ENCODE measurements at regions not wholly inside any gene's neighbourhood (a gene's known extent, or its start where the extent isn't known, plus 50 kb on each side); places are given as distances from the start of the nearest gene placed in this dataset.

GRCh38 chr15:87761736-87762509 lies 494.6 kb downstream of the NTRK3 start:
- Mint-ChIP-seq H3K4me3 (no peak overlapping the region), H3K9me3 (peaks cover 6% of the 10 kb centered on the region), H3K4me1 (ENCODE audit: low read depth in 2 of 2) (peaks cover 0 to 8% of the 10 kb centered on the region in 2 donors), H3K36me3 (peaks cover 4% of the 10 kb centered on the region), H3K27me3 (no peaks in the 10 kb centered on the region), H3K27ac (peak overlapping the region in 1 of 2 donors; percentile 56)
- ATAC-seq (peak in 1 of 2 donors; percentile 38), DNase-seq (ENCODE audit: low spot score) (no peak)

- H3K27ac Mint-ChIP-seq, result no peak overlapping the region
- H3K4me1 Mint-ChIP-seq (ENCODE audit: low read depth in 2 of 2), result peaks cover 0 to 8% of the 10 kb centered on the region in 2 donors
- peaks cover 4% of the 10 kb centered on the region for H3K9me3 Mint-ChIP-seq
- no peak for DNase-seq (ENCODE audit: low spot score)
- peaks cover 4% of the 10 kb centered on the region for H3K36me3 Mint-ChIP-seq
- H3K27me3 Mint-ChIP-seq, result no peaks in the 10 kb centered on the region
- ATAC-seq, result no peak
- H3K4me3 Mint-ChIP-seq, result no peak overlapping the region
Observed at GRCh38 chr15:87760547-87761314, 495.8 kb downstream of the NTRK3 start.

GRCh38 chr15:87758794-87759418 lies 497.6 kb downstream of the NTRK3 start:
- Mint-ChIP-seq H3K27me3 (peaks cover 0 to 2% of the 10 kb centered on the region in 2 donors), H3K36me3 (peaks cover 4% of the 10 kb centered on the region), H3K27ac (no peak overlapping the region), H3K4me1 (ENCODE audit: low read depth in 2 of 2) (peaks cover 0 to 8% of the 10 kb centered on the region in 2 donors), H3K4me3 (no peak overlapping the region), H3K9me3 (peaks cover 3% of the 10 kb centered on the region)
- no peak for ATAC-seq
- no peak for DNase-seq (ENCODE audit: low spot score)

GRCh38 chr15:87757084-87757483 lies 499.5 kb downstream of the NTRK3 start:
- Mint-ChIP-seq H3K36me3 (peaks cover 2% of the 10 kb centered on the region), H3K4me3 (no peak overlapping the region), H3K27ac (no peak overlapping the region), H3K4me1 (ENCODE audit: low read depth in 2 of 2) (peaks cover 0 to 5% of the 10 kb centered on the region in 2 donors), H3K9me3 (peaks cover 3% of the 10 kb centered on the region), H3K27me3 (peaks cover 0 to 2% of the 10 kb centered on the region in 2 donors)
- DNase-seq (ENCODE audit: low spot score) (no peak), ATAC-seq (peak in 1 of 2 donors; percentile 36)

GRCh38 chr15:87756072-87756471 lies 500.5 kb downstream of the NTRK3 start:
- H3K27ac Mint-ChIP-seq, result no peak overlapping the region
- DNase-seq (ENCODE audit: low spot score) (no peak), ATAC-seq (no peak)
- H3K27me3 Mint-ChIP-seq, result peaks cover 0 to 2% of the 10 kb centered on the region in 2 donors
- H3K9me3 Mint-ChIP-seq, result peaks cover 3% of the 10 kb centered on the region
- no peaks in the 10 kb centered on the region for H3K4me1 Mint-ChIP-seq (ENCODE audit: low read depth in 2 of 2)
- H3K36me3 Mint-ChIP-seq, result no peaks in the 10 kb centered on the region
- H3K4me3 Mint-ChIP-seq, result no peak overlapping the region

GRCh38 chr15:87755226-87755625 lies 501.3 kb downstream of the NTRK3 start:
- H3K27me3 Mint-ChIP-seq, result peaks cover 0 to 2% of the 10 kb centered on the region in 2 donors
- H3K4me3 Mint-ChIP-seq, result no peak overlapping the region
- DNase-seq (ENCODE audit: low spot score) (no peak), ATAC-seq (no peak)
- no peaks in the 10 kb centered on the region for H3K36me3 Mint-ChIP-seq
- no peaks in the 10 kb centered on the region for H3K4me1 Mint-ChIP-seq (ENCODE audit: low read depth in 2 of 2)
- no peak overlapping the region for H3K27ac Mint-ChIP-seq
- H3K9me3 Mint-ChIP-seq, result peaks cover 3% of the 10 kb centered on the region

- H3K9me3 Mint-ChIP-seq, result no peaks in the 10 kb centered on the region
- no peak overlapping the region for H3K4me3 Mint-ChIP-seq
- no peaks in the 10 kb centered on the region for H3K4me1 Mint-ChIP-seq (ENCODE audit: low read depth in 2 of 2)
- DNase-seq (ENCODE audit: low spot score) (no peak), ATAC-seq (no peak)
- H3K27ac Mint-ChIP-seq, result no peak overlapping the region
- no peaks in the 10 kb centered on the region for H3K36me3 Mint-ChIP-seq
- H3K27me3 Mint-ChIP-seq, result peaks cover 0 to 2% of the 10 kb centered on the region in 2 donors
Observed at GRCh38 chr15:87753539-87753938, 503.0 kb downstream of the NTRK3 start.

- no peak for DNase-seq (ENCODE audit: low spot score)
- Mint-ChIP-seq H3K36me3 (no peaks in the 10 kb centered on the region), H3K4me3 (no peak overlapping the region), H3K4me1 (ENCODE audit: low read depth in 2 of 2) (no peaks in the 10 kb centered on the region), H3K27me3 (peaks cover 0 to 2% of the 10 kb centered on the region in 2 donors), H3K27ac (no peak overlapping the region), H3K9me3 (no peaks in the 10 kb centered on the region)
- no peak for ATAC-seq
Observed at GRCh38 chr15:87752250-87752951, 504.1 kb downstream of the NTRK3 start.

- H3K36me3 Mint-ChIP-seq, result no peaks in the 10 kb centered on the region
- no peaks in the 10 kb centered on the region for H3K9me3 Mint-ChIP-seq
- DNase-seq (ENCODE audit: low spot score), result no peak
- H3K4me3 Mint-ChIP-seq, result no peak overlapping the region
- no peak for ATAC-seq
- H3K27ac Mint-ChIP-seq, result no peak overlapping the region
- peaks cover 0 to 5% of the 10 kb centered on the region in 2 donors for H3K27me3 Mint-ChIP-seq
- no peaks in the 10 kb centered on the region for H3K4me1 Mint-ChIP-seq (ENCODE audit: low read depth in 2 of 2)
Observed at GRCh38 chr15:87748483-87748882, 508.1 kb downstream of the NTRK3 start.

GRCh38 chr15:87747087-87747486 lies 509.5 kb downstream of the NTRK3 start:
- DNase-seq (ENCODE audit: low spot score) (no peak), ATAC-seq (no peak)
- Mint-ChIP-seq H3K4me1 (ENCODE audit: low read depth in 2 of 2) (no peaks in the 10 kb centered on the region), H3K27ac (no peak overlapping the region), H3K4me3 (no peak overlapping the region), H3K9me3 (no peaks in the 10 kb centered on the region), H3K36me3 (no peaks in the 10 kb centered on the region), H3K27me3 (peaks cover 0 to 5% of the 10 kb centered on the region in 2 donors)

GRCh38 chr15:87746333-87746732 lies 510.2 kb downstream of the NTRK3 start:
- H3K4me1 Mint-ChIP-seq (ENCODE audit: low read depth in 2 of 2), result no peaks in the 10 kb centered on the region
- DNase-seq (ENCODE audit: low spot score) (no peak), ATAC-seq (no peak)
- no peaks in the 10 kb centered on the region for H3K36me3 Mint-ChIP-seq
- no peak overlapping the region for H3K27ac Mint-ChIP-seq
- peaks cover 0 to 5% of the 10 kb centered on the region in 2 donors for H3K27me3 Mint-ChIP-seq
- H3K4me3 Mint-ChIP-seq, result no peak overlapping the region
- H3K9me3 Mint-ChIP-seq, result no peaks in the 10 kb centered on the region

- peaks cover 0 to 5% of the 10 kb centered on the region in 2 donors for H3K27me3 Mint-ChIP-seq
- no peaks in the 10 kb centered on the region for H3K4me1 Mint-ChIP-seq (ENCODE audit: low read depth in 2 of 2)
- ATAC-seq (no peak), DNase-seq (ENCODE audit: low spot score) (no peak)
- H3K9me3 Mint-ChIP-seq, result no peaks in the 10 kb centered on the region
- H3K4me3 Mint-ChIP-seq, result no peak overlapping the region
- H3K27ac Mint-ChIP-seq, result no peak overlapping the region
- H3K36me3 Mint-ChIP-seq, result no peaks in the 10 kb centered on the region
Observed at GRCh38 chr15:87744815-87745214, 511.7 kb downstream of the NTRK3 start.

- H3K4me1 Mint-ChIP-seq (ENCODE audit: low read depth in 2 of 2), result no peaks in the 10 kb centered on the region
- H3K27ac Mint-ChIP-seq, result no peak overlapping the region
- no peaks in the 10 kb centered on the region for H3K36me3 Mint-ChIP-seq
- H3K9me3 Mint-ChIP-seq, result no peaks in the 10 kb centered on the region
- H3K27me3 Mint-ChIP-seq, result peaks cover 0 to 5% of the 10 kb centered on the region in 2 donors
- ATAC-seq (no peak), DNase-seq (ENCODE audit: low spot score) (no peak)
- no peak overlapping the region for H3K4me3 Mint-ChIP-seq
Observed at GRCh38 chr15:87743562-87743961, 513.0 kb downstream of the NTRK3 start.

All from natural killer cell treated with Interleukin-12 subunit alpha and Interleukin-12 subunit beta and Interleukin-15 and Interleukin-18, amount 100 ng/mL, for 72 hours (primary cell).